HepG2 (cell line): ENCODE measurements at regions not wholly inside any gene's neighbourhood (a gene's known extent, or its start where the extent isn't known, plus 50 kb on each side); places are given as distances from the start of the nearest gene placed in this dataset.
"Not testable (repeated sequence)": the region's sequence is repeated elsewhere in the genome, so short reads cannot be mapped to it uniquely, and the experiment has no call there.

Experiments
- ATAC-seq: fragments of 200-7000 bp; cut with Tn5 transposase; 3 replicates; pipeline ENCODE4 v1.9.1; 2020; ENCODE audit warnings: mild to moderate bottlenecking, moderate library complexity
- BruUV-seq: library from RNA; stranded (reverse); fragments of 400-500 nt; replicated peaks from 2 replicates; lab custom pipeline; 2021; lab: Mats Ljungman, UMichigan
- CTCF ChIA-PET: fragments of 300-600 bp; formaldehyde crosslinking; extraction: SDS; loops from one replicate; lab custom pipeline; 2021; ENCODE audit warnings: low total read pairs, inconsistent platforms, low intra/inter-chr PET ratio; lab: Yijun Ruan, JAX
- POLR2A ChIA-PET: fragments of 350-600 bp; sonication (Branson Sonifier 250); formaldehyde crosslinking; loops from one replicate; lab custom pipeline; 2020; ENCODE audit warnings: antibody characterized with exemption, inconsistent platforms; lab: Yijun Ruan, JAX
- DNase-seq: peaks from one replicate; pipeline ENCODE4 v3.0.0-alpha.2; 2015; ENCODE audit warnings: low spot score
- FAIRE-seq: peaks from 3 replicates; lab custom pipeline; 2011; peaks lifted over from hg19 to GRCh38; lab: Jason Lieb, UNC
- H2AFZ ChIP-seq: one replicate; pipeline ENCODE4 v1.6.1; 2011; ENCODE audit warnings: low read length, inconsistent platforms
- H3K27ac ChIP-seq: fragments of 300-600 bp; 3 replicates; pipeline ENCODE4 v1.8.0; 2011; ENCODE audit warnings: mixed run types, mild to moderate bottlenecking, mixed read lengths, low read length, inconsistent platforms; ENCODE audit not compliant: insufficient read depth; ENCODE audit errors: extremely low read length
- H3K27me3 ChIP-seq, 2 experiments: fragments of 200-600 bp in 1 of 2; 2 replicates in 1 of 2; 3 replicates in 1 of 2; pipeline versions ENCODE4 v1.6.0 to v1.8.0; 2011; ENCODE audit warnings: low read length in 2 of 2, mild to moderate bottlenecking in 2 of 2, moderate library complexity in 2 of 2, inconsistent platforms in 1 of 2; ENCODE audit not compliant: insufficient read depth in 2 of 2, control insufficient read depth in 1 of 2
- H3K36me3 ChIP-seq, 2 experiments: fragments of 200-600 bp in 1 of 2; replicated peaks in 1 of 2; 2 replicates in 1 of 2; 3 replicates in 1 of 2; pipeline versions ENCODE4 v1.5.1 to v1.8.0; 2011; ENCODE audit warnings: low read length in 2 of 2, inconsistent platforms in 1 of 2; ENCODE audit not compliant: insufficient read depth in 2 of 2, control insufficient read depth in 1 of 2
- H3K4me1 ChIP-seq: 2 replicates; pipeline ENCODE4 v1.5.1; 2012; ENCODE audit warnings: low read length, inconsistent platforms; ENCODE audit not compliant: insufficient read depth
- H3K4me2 ChIP-seq: 2 replicates; pipeline ENCODE4 v1.6.0; 2011; ENCODE audit warnings: low read depth, low read length, inconsistent platforms
- H3K4me3 ChIP-seq, 3 experiments: fragments of 200-600 bp in 1 of 3; sonication (generic), shearing (Covaris generic) in 1 of 3; replicated peaks in 1 of 3; 2 replicates each; pipeline ENCODE4 v1.5.1; 2011 to 2016; ENCODE audit warnings: low read length in 3 of 3, inconsistent platforms in 2 of 3, low read depth in 2 of 3, mild to moderate bottlenecking in 2 of 3, control low read depth in 1 of 3, mixed read lengths in 1 of 3; ENCODE audit not compliant: insufficient read depth in 1 of 3
- H3K79me2 ChIP-seq: one replicate; pipeline ENCODE4 v1.6.1; 2011; ENCODE audit warnings: low read length, inconsistent platforms; ENCODE audit not compliant: insufficient read depth
- H3K9ac ChIP-seq: 2 replicates; pipeline ENCODE4 v1.6.0; 2011; ENCODE audit warnings: mild to moderate bottlenecking, low read depth, low read length, inconsistent platforms; ENCODE audit not compliant: insufficient read depth
- H3K9me3 ChIP-seq: 2 replicates; pipeline ENCODE4 v1.5.1; 2012; ENCODE audit warnings: mild to moderate bottlenecking, low read length
- H4K20me1 ChIP-seq: 2 replicates; pipeline ENCODE4 v1.6.0; 2011; ENCODE audit warnings: inconsistent platforms, mild to moderate bottlenecking, low read length, moderate library complexity; ENCODE audit not compliant: insufficient read depth
- SAP130 ChIP-seq: IDR thresholded peaks from 2 replicates; pipeline ENCODE4 v1.6.1; 2016; ENCODE audit warnings: low read depth
- WGBS: methylation state at CpG from one replicate; pipeline ENCODE4 v1.1.6; 2017; ENCODE audit warnings: low lambda C conversion rate; 5-methylcytosine and 5-hydroxymethylcytosine counted together
- in situ Hi-C: cut with HindIII; loops from 2 replicates; pipeline ENCODE4 v1.10.0; 2017; ENCODE audit warnings: low pct_unique_long_range_greater_than_20kb; ENCODE audit not compliant: extremely low pct_ligation_motif_present
- intact Hi-C: fragments of 100-400 bp; cut with micrococcal nuclease; formaldehyde crosslinking; loops from one replicate; pipeline ENCODE4 v1.10.0; 2022; ENCODE audit not compliant: unreplicated experiment

DNA sequence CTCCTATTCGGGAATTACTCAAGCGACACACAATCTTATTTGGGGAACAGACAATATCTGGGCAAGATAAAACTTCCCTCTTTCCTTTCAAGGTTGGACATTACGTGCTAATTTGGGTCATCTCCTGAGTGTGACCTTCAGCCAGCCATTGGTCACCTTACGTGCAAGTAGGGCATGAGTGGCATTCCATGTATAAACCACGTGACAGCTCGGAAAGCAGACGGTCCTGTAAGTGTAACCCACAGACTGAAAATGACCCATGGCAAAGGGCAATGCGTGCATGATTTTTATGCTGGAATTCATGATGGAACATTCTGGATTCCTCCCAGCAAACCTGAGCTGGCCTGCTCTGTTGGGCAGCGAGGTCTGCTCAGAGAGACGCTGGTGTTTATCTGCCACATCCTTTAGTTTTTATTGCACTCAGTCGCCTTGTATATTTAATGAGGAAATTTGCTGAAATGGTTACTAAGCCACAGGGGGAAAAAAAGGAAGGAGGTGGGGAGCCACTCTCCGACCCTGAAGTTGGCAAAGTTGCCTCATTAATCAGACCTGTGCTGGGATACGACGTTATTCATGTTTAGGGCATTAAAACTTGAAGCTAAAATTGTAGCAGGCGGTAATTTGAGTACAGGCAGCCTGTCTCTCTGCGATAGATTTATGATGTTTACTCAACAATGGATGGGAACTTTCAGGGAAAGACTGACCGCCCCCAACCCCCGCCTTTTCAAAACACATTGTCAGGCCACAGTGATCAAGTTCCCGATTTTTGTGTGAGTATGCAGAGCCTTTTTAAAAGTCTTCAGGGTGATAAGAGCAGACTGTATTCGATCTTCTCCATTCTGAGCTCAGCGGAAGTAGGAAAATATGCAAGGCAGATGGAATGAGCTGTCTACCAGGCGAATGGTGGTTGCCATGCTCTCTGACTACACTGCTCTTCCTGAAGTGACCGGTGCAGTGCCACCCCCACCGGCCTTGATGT is 295.3 kb downstream of the BCL2L11 start:
- BruUV-seq, H2AFZ ChIP-seq, H4K20me1 ChIP-seq, FAIRE-seq, H3K27me3 ChIP-seq, CTCF ChIA-PET, POLR2A ChIA-PET, H3K9me3 ChIP-seq, intact Hi-C loops, H3K36me3 ChIP-seq, H3K4me2 ChIP-seq, in situ Hi-C loops, H3K27ac ChIP-seq, H3K79me2 ChIP-seq, H3K9ac ChIP-seq, H3K4me3 ChIP-seq: not testable (repeated sequence)
- H3K4me1 ChIP-seq = peaks cover 37% of the 10 kb centered on the region
- ATAC-seq (peak; percentile 44), DNase-seq (peak; percentile 46)
- WGBS = 82% methylated on average over 17 of the region's 24 CpGs
- 0 out of 2 replicates have a peak, but pooled peaks have one; percentile 22 for TF ChIP-seq SAP130 (CRISPR knock-in tag)

DNA sequence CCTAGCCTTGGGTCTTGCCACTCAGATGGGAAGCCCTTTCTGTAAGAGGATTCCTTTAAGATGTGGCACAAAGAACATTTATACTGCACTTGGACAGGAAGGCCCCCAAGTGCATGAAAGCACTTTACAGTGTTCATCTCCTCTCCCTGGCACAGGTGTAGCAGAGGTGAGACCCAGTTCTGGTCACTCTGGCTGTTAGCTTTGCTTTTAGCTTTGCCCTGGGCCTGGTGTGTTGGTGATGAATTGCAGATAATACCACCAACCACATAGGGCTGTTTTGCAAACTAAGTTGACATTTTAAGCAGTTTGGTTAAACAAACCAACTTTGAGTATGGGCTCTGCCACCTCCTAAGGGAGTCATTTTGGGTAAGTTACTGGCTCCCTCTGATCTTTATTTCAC is 296.3 kb downstream of the BCL2L11 start:
- intact Hi-C loops, H3K4me2 ChIP-seq, H3K79me2 ChIP-seq, H2AFZ ChIP-seq, H3K9ac ChIP-seq, FAIRE-seq, H3K36me3 ChIP-seq, H3K9me3 ChIP-seq, BruUV-seq, H3K27ac ChIP-seq, H3K4me3 ChIP-seq, POLR2A ChIA-PET, in situ Hi-C loops, H3K27me3 ChIP-seq, H4K20me1 ChIP-seq, CTCF ChIA-PET, DNase-seq: not testable (repeated sequence)
- peak; percentile 6; the same call in 1 of the 3 replicates for ATAC-seq
- peaks cover 31% of the 10 kb centered on the region for H3K4me1 ChIP-seq
